ENCODE measurements at regions not wholly inside any gene's neighbourhood (a gene's known extent, or its start where the extent isn't known, plus 50 kb on each side); places are given as distances from the start of the nearest gene placed in this dataset.
A peak's percentile ranks its signal among the peaks of the same experiment; 100 is the strongest.

GRCh38 chr5:103347716-103348423 is 89.3 kb downstream of the MACIR start:
- Histone ChIP-seq H2BK20ac (ENCODE audit: low read depth, low read length) (no peak overlapping the region), H4K20me1 (ENCODE audit: insufficient read depth, low read length) (no peaks in the 10 kb centered on the region), H3K4me3 (ENCODE audit: insufficient read depth, low read depth, low read length) (no peak overlapping the region), H2AK9ac (replicated peaks; ENCODE audit: low read depth, low read length, poor library complexity) (no peak overlapping the region), H3K9me3 (ENCODE audit: control insufficient read depth, insufficient read depth, low read length) (no peaks in the 10 kb centered on the region), H3K36me3 (ENCODE audit: control insufficient read depth, insufficient read depth, low read length) (no peaks in the 10 kb centered on the region), H2AK5ac (ENCODE audit: low read depth, low read length) (no peak overlapping the region), H2BK120ac (ENCODE audit: low read depth, low read length) (no peak overlapping the region), H3K27me3 (ENCODE audit: control insufficient read depth, insufficient read depth, low read length) (no peaks in the 10 kb centered on the region; the same call in none of the 2 replicates), H3K56ac (ENCODE audit: extremely low read depth, insufficient read depth, low read length) (no peak overlapping the region), H3K4me1 (ENCODE audit: control insufficient read depth, insufficient read depth, low read length) (no peaks in the 10 kb centered on the region), H4K8ac (ENCODE audit: low read depth in 2 of 2, low read length in 2 of 2) (no peak overlapping the region), H3K23ac (ENCODE audit: low read depth, low read length) (no peak overlapping the region), H2BK5ac (ENCODE audit: low read depth, low read length, poor library complexity, severe bottlenecking) (no peak overlapping the region), H3K4me2 (ENCODE audit: low read depth, low read length) (no peak overlapping the region), H2BK15ac (ENCODE audit: low read depth, low read length) (no peak overlapping the region), H2AFZ (replicated peaks; ENCODE audit: low read length, poor library complexity) (no peak overlapping the region), H3K27ac (ENCODE audit: insufficient read depth, low read length) (no peak overlapping the region), H4K5ac (ENCODE audit: low read depth, low read length) (no peak overlapping the region), H3K14ac (replicated peaks; ENCODE audit: low read depth, low read length) (no peak overlapping the region), H3K9me1 (ENCODE audit: insufficient read depth, low read length) (no peaks in the 10 kb centered on the region), H3K18ac (ENCODE audit: low read depth, low read length) (no peak overlapping the region), H3K9ac (ENCODE audit: low read depth, low read length) (no peak overlapping the region), H3K79me1 (ENCODE audit: low read depth in 1 of 2, low read length in 2 of 2) (no peaks in the 10 kb centered on the region), H3K4ac (ENCODE audit: low read depth, low read length) (no peak overlapping the region), H4K91ac (ENCODE audit: insufficient read depth, low read depth, low read length) (no peak overlapping the region)
- DNase-seq (no peak), ATAC-seq (ENCODE audit: low read depth) (no peak)
- intact Hi-C loops (cut with micrococcal nuclease), result no loop called here
- no TSS peak for BruUV-seq (replicated peaks)
- dilution Hi-C loops (cut with HindIII; ENCODE audit: low sequenced_read_pairs, unreplicated experiment), result no loop called here
- TF ChIP-seq POLR2A (IDR thresholded peaks at IDR 0.05; ENCODE audit: low read depth, low read length) (no peak), CEBPB (IDR thresholded peaks at IDR 0.05; ENCODE audit: low read depth, low read length) (peak; percentile 49; the same call in 1 of the 2 replicates)
- CTCF ChIA-PET, result no interaction called here
- POLR2A ChIA-PET (ENCODE audit: unreplicated experiment), result no interaction called here
- WGBS, 2 experiments (ENCODE audit: extremely low coverage in 2 of 2, insufficient read length in 1 of 2), result no CpG with 5 or more reads among the region's 4 CpGs
- in situ Hi-C loops (cut with MboI; ENCODE audit: low sequenced_read_pairs), result no loop called here
